GM18858 (cell line): ENCODE measurements at regions not wholly inside any gene's neighbourhood (a gene's known extent, or its start where the extent isn't known, plus 50 kb on each side); places are given as distances from the start of the nearest gene placed in this dataset.
"Not testable (repeated sequence)": the region's sequence is repeated elsewhere in the genome, so short reads cannot be mapped to it uniquely, and the experiment has no call there.

Source experiments
- ATAC-seq: cut with Tn5 transposase; IDR thresholded peaks from one replicate; pipeline ENCODE4 v1.9.1; 2021; ENCODE audit not compliant: unreplicated experiment

- no peak for ATAC-seq
Observed at GRCh38 chr3:164004205-164004604, 1074.1 kb downstream of the SI start.

- not testable (repeated sequence) for ATAC-seq
Observed at GRCh38 chr3:164003016-164003415, 1075.3 kb downstream of the SI start.

- no peak for ATAC-seq
Observed at GRCh38 chr3:163983940-163984339, 1094.4 kb downstream of the SI start.

GRCh38 chr3:163971861-163972260 lies 1106.4 kb downstream of the SI start:
- no peak for ATAC-seq

GRCh38 chr3:163957072-163957471 lies 1121.2 kb downstream of the SI start:
- ATAC-seq: no peak

- no peak for ATAC-seq
Observed at GRCh38 chr3:163953526-163953925, 1124.8 kb downstream of the SI start.

- ATAC-seq: no peak
Observed at GRCh38 chr3:163952499-163952898, 1125.8 kb downstream of the SI start.

GRCh38 chr3:163951397-163951987 lies 1126.8 kb downstream of the SI start:
- ATAC-seq: no peak

- ATAC-seq: no peak
Observed at GRCh38 chr3:163946785-163947184, 1131.5 kb downstream of the SI start.

- ATAC-seq: no peak
Observed at GRCh38 chr3:163943664-163944063, 1134.6 kb downstream of the SI start.

- no peak for ATAC-seq
Observed at GRCh38 chr3:163939926-163940325, 1138.4 kb downstream of the SI start.

GRCh38 chr3:163936543-163936942 lies 1141.8 kb downstream of the SI start:
- no peak for ATAC-seq

GRCh38 chr3:163935411-163935810 lies 1142.9 kb downstream of the SI start:
- ATAC-seq: no peak

- ATAC-seq: no peak
Observed at GRCh38 chr3:163929069-163929652, 1149.1 kb downstream of the SI start.

GRCh38 chr3:163927521-163927920 lies 1150.8 kb downstream of the SI start:
- no peak for ATAC-seq

GRCh38 chr3:163924600-163924999 lies 1153.7 kb downstream of the SI start:
- no peak for ATAC-seq

GRCh38 chr3:163919154-163919553 lies 1159.1 kb downstream of the SI start:
- ATAC-seq: no peak

GRCh38 chr3:163916596-163917560 lies 1161.4 kb downstream of the SI start:
- no peak for ATAC-seq

- ATAC-seq: no peak
Observed at GRCh38 chr3:163915280-163915679, 1163.0 kb downstream of the SI start.

- no peak for ATAC-seq
Observed at GRCh38 chr3:163914567-163914966, 1163.7 kb downstream of the SI start.

- no peak for ATAC-seq
Observed at GRCh38 chr3:163891771-163892170, 1186.5 kb downstream of the SI start.

GRCh38 chr3:163890661-163891060 lies 1187.6 kb downstream of the SI start:
- no peak for ATAC-seq
